ENCODE measurements at regions not wholly inside any gene's neighbourhood (a gene's known extent, or its start where the extent isn't known, plus 50 kb on each side); places are given as distances from the start of the nearest gene placed in this dataset.
"Not testable (repeated sequence)": the region's sequence is repeated elsewhere in the genome, so short reads cannot be mapped to it uniquely, and the experiment has no call there.

- DNase-seq (ENCODE audit: low spot score), result no peak
Observed at GRCh38 chr2:159880729-159881128, 82.7 kb upstream of the CD302 start.

DNA sequence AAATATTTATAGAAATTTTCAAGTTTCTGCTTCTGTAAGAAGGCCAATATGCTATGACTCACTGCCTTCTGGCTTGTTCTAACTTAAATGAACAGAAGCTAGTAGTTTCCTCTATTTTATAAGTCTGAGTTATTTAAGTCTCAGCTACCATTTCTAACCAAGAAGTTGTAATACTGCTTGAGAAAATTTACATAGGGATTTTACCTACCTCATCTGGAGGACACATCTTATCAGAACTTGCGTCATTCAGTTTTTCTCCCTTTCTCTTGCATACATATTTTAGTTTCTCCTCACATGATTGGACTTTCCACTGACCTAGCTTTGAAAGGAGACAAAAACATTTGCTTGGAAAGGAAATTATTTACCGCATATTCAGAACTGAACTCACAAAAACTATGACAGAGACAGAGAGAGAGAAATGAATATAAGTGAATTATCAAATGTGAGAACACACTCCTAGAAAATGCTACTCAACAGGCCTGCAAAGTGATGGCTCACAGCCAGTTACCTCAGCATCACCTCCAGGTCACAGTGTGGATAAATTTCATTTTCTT lies 81.1 kb upstream of the CD302 start:
- no peak for DNase-seq (ENCODE audit: low spot score)

DNA sequence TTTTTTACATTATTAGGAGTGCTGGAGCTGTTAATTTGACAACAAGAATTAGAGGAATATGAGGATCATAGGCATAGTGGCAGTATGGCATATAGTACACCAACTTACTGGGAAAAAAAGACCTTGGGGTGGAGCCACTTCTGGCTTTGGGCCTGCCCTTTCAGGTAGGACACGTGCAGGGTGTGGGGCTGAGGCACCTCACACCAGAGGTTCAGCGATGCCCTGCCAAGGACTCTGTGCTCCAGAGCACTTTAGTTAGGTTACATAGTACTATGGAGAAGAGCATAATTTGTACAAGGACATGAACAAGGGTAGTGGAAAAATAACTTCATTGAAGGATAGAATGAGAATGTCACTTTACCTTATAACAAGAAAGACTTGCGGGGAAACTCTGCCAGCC lies 77.1 kb upstream of the CD302 start:
- no peak for DNase-seq (ENCODE audit: low spot score)

DNA sequence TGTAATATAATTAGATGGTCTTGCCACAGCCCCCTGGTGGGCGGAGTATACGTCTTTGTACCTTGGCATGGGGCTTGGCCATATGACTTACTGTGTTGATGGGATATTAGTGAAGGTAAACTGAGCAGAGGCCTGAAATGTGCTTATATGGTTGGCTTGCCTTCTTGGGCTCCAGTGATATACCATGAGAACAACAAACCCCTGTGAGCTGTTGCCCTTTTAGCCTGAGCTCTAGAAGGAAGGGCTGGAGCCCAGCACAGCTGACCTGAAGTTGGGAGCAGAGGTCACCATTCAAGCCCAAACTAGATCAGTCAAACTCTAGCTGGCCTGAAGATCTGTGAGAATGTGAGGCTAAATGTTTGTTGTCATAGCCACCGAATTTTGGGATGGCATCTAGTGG lies 75.2 kb upstream of the CD302 start:
- DNase-seq (ENCODE audit: low spot score), result no peak

DNA sequence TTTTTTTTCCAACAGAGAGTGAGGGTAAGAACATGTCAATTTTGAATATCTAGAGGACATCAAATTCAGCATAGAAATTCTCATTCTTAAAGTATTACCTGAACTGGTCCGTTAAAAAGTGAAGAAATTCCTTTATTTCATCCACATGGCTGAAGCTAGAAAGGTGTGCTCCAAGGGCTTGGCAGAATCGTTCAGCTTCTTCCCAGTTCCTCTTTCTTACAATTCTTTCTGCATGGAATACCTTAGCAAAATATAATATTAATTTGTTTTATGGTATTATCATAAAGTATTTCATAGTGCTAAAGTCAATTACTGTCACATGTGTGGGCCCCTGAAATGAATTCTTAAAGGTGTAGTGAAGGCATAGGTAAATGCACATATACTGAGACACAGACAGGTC lies 74.3 kb upstream of the CD302 start:
- no peak for DNase-seq (ENCODE audit: low spot score)

DNA sequence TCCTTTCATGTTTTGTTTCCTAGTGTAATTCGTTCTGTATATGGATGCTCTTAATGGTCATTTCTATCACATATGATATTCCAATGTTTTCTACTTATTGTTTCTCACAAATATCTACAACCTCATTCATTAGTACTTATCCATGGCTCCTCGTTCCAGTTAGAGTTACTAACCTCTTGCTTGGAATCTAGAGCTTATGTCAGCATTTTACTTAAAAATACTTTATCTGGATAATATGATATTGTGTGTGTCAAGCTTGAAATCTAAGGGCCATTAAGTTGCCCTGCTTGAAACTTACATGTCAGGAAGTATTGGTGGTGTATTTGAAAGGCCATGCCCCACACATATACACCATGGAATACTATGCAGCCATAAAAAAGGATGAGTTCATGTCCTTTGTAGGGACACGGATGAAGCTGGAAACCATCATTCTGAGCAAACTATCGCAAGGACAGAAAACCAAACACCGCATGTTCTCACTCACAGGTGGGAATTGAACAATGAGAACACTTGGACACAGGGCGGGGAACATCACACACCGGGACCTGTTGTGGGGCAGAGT lies 70.7 kb upstream of the CD302 start:
- DNase-seq (ENCODE audit: low spot score), result not testable (repeated sequence)

- no peak for DNase-seq (ENCODE audit: low spot score)
Observed at GRCh38 chr2:159867567-159868361, 69.8 kb upstream of the CD302 start.

GRCh38 chr2:159863526-159864160 lies 65.6 kb upstream of the CD302 start:
- DNase-seq (ENCODE audit: low spot score), result no peak

GRCh38 chr2:159860581-159861310 lies 62.7 kb upstream of the CD302 start:
- DNase-seq (ENCODE audit: low spot score), result no peak

DNA sequence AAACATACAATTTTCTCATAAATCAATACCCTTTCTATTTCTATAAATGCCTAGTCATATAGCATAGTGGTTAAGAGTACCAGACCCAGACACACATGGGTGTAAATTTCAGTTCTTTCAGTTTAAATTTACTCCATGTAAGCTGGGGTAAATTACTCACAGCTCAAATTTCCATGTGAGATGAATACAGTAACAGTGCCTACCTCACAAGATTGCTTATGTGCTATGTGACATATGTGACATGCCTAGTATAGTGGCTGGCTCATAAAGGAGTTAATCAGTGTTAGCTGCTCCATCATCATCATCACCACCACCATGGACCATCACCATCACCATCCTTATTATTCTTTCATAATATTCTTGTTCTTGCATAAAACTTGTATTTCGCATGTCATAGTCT lies 61.6 kb upstream of the CD302 start:
- DNase-seq (ENCODE audit: low spot score), result no peak

- no peak for DNase-seq (ENCODE audit: low spot score)
Observed at GRCh38 chr2:159856760-159857159, 58.8 kb upstream of the CD302 start.

- DNase-seq (ENCODE audit: low spot score), result no peak
Observed at GRCh38 chr2:159855557-159856061, 57.6 kb upstream of the CD302 start.

DNA sequence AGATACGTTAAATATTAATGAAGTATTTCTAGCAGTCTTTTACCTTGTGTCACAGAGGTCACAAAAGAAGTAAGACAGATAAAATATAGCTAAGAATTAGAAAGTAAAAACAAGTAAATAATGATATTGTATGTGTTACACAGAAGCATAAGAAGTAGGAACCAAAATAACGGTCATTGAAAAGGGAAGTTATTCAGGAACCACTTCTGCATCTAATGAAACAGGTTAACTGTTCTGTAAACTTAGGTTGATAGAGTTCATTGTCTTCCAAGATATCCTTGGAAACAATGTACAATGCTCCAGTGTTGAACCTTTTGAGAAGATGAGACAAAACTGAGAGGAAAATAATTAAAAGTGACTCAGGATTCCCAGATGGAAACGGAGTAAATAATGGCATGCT lies 57.1 kb upstream of the CD302 start:
- no peak for DNase-seq (ENCODE audit: low spot score)

GRCh38 chr2:159854481-159854880 lies 56.5 kb upstream of the CD302 start:
- DNase-seq (ENCODE audit: low spot score), result peak; percentile 7

DNA sequence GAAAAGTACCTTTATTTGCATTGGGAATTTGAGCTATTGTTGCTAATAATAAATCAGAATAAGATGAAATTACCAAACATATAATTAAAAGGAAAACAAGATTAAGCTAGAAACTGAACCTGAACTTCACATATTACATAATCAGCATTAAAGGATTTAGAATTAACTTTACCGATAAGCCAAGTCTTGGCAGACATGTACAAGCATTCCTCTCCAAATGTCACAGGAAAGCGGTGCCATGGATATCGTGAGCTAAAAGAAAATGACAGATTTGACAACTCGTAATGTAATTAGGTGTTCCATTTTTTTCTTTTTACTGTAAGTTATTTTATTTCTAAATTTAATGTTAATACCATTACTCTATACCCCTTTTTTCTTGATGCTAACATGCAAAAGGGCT lies 55.1 kb upstream of the CD302 start:
- no peak for DNase-seq (ENCODE audit: low spot score)

DNA sequence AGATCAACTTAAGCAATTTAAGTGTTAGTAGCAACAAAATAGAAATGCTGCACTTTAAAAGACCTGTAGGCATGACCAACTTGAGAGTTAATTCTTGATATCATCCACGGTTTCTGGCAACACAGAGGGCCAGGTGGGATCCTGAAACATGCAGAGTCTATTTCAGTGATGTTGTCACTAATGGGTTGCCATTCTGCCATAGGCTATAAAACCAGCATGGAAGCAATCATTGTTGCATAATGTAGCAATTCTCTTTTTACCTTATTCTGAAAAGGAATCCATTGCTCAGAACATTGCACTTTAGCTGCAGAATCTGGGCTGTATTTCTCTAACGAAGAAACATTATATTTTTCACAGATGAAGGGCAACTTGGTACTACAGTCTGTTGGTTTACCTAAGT lies 53.9 kb upstream of the CD302 start:
- DNase-seq (ENCODE audit: low spot score), result no peak

DNA sequence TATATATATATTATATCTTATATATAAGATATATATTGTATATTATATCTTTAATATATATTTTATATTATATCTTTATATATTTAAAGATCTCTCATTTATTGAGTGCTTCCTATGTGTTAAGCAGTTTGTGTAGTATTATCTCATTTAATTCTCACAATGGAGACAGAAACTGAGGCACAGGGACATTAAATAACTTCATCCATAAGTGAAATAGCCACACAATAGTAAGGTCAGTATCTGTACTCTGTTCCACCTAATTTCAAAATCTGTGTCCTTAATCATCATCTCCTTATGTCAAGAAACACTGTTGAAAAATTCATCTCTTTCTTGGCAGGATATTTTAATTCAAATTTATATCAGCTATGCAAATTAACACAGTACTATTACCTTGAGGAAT lies 52.8 kb upstream of the CD302 start:
- DNase-seq (ENCODE audit: low spot score), result no peak

DNA sequence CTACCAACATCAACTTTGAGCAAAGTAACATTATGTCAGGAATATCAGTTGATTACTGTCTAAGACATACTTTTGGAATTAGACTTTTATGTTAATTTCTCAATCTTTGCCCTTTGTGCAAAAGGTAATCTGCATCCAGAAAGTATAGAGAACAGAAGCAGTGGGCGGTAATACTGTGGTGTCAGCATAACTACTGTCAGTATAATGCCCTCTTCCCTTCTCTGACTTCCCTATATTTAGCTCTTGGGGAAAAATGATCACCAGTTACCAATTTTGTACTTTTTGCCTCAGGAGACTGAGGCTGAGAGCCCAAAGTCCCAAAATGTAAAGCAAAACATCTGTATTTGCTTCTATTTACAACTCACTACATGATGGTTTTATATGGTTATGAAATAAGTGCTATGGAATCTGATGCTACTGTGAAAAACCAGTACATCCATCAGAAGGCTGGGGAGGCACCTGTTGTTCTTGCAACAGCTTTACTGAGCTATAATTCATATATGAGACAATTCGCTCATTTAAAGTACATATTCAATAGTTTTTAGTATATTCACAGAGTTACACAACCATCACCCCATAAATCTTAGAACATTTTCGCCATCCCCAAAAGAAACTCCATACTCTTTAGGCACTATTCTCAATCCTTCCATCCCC lies 51.3 kb upstream of the CD302 start:
- no peak for DNase-seq (ENCODE audit: low spot score)
